H1 (cell line): ENCODE measurements at regions not wholly inside any gene's neighbourhood (a gene's known extent, or its start where the extent isn't known, plus 50 kb on each side); places are given as distances from the start of the nearest gene placed in this dataset.
A peak's percentile ranks its signal among the peaks of the same experiment; 100 is the strongest.

Experiments used
- CTCF ChIA-PET: fragments of 300-600 bp; sonication (Branson Sonifier 250); formaldehyde crosslinking; loops from one replicate; lab custom pipeline; 2021; ENCODE audit not compliant: partially characterized antibody; lab: Charles Lee
- POLR2A ChIA-PET: fragments of 300-600 bp; sonication (Branson Sonifier 250); formaldehyde crosslinking; loops from one replicate; lab custom pipeline; 2021; ENCODE audit warnings: inconsistent platforms; ENCODE audit not compliant: partially characterized antibody; lab: Charles Lee
- DNase-seq, 2 experiments: peaks; one replicate each; pipeline versions ENCODE4 v3.0.0 to v3.0.0-alpha.2; 2010 to 2022; ENCODE audit warnings: low spot score in 2 of 2, low read depth in 1 of 2, mixed read lengths in 1 of 2
- FAIRE-seq: peaks from 2 replicates; lab custom pipeline; 2011; peaks lifted over from hg19 to GRCh38; lab: Jason Lieb, UNC
- H2AFZ ChIP-seq: 2 replicates; pipeline ENCODE4 v1.8.1; 2012; ENCODE audit warnings: low read length, inconsistent platforms
- H2AK5ac ChIP-seq: 2 replicates; pipeline ENCODE4 v1.6.1; 2013; ENCODE audit warnings: low read depth, low read length
- H2BK120ac ChIP-seq: replicated peaks from 2 replicates; pipeline ENCODE3; 2013; ENCODE audit warnings: low read depth, low read length, inconsistent platforms
- H2BK12ac ChIP-seq: 2 replicates; pipeline ENCODE4 v1.6.1; 2013; ENCODE audit warnings: low read depth, low read length
- H2BK15ac ChIP-seq: 2 replicates; pipeline ENCODE4 v1.6.1; 2013; ENCODE audit warnings: low read length
- H2BK20ac ChIP-seq: 2 replicates; pipeline ENCODE4 v1.6.1; 2013; ENCODE audit warnings: low read length
- H2BK5ac ChIP-seq: 2 replicates; pipeline ENCODE4 v1.6.1; 2013; ENCODE audit warnings: low read depth, low read length
- H3K14ac ChIP-seq: 2 replicates; pipeline ENCODE4 v1.6.1; 2013; ENCODE audit warnings: inconsistent platforms; ENCODE audit not compliant: insufficient read length
- H3K18ac ChIP-seq: 2 replicates; pipeline ENCODE4 v1.6.1; 2013; ENCODE audit warnings: low read length; ENCODE audit errors: extremely low read depth
- H3K23ac ChIP-seq: 2 replicates; pipeline ENCODE4 v1.6.1; 2013; ENCODE audit warnings: inconsistent platforms; ENCODE audit not compliant: insufficient read length
- H3K23me2 ChIP-seq: 2 replicates; pipeline ENCODE4 v1.6.1; 2013; ENCODE audit warnings: low read depth, low read length
- H3K27ac ChIP-seq: 2 replicates; pipeline ENCODE4 v1.6.1; 2011; ENCODE audit warnings: low read depth, low read length, inconsistent platforms
- H3K27me3 ChIP-seq, 4 experiments: replicated peaks in 1 of 4; 1 replicate in 1 of 4; 2 replicates in 3 of 4; pipeline versions ENCODE4 v1.6.1 to v1.8.1; 2011 to 2013; ENCODE audit warnings: low read length in 3 of 4, mild to moderate bottlenecking in 3 of 4, inconsistent platforms in 2 of 4, mixed read lengths in 2 of 4, moderate library complexity in 1 of 4; ENCODE audit not compliant: control insufficient read depth in 3 of 4, insufficient read depth in 3 of 4; ENCODE audit errors: extremely low read depth in 1 of 4
- H3K36me3 ChIP-seq, 4 experiments: 2 replicates each; pipeline versions ENCODE4 v1.6.1 to v1.8.1; 2011 to 2013; ENCODE audit warnings: mild to moderate bottlenecking in 4 of 4, low read length in 3 of 4, moderate library complexity in 2 of 4, control low read depth in 1 of 4, inconsistent platforms in 1 of 4; ENCODE audit not compliant: insufficient read depth in 4 of 4, control insufficient read depth in 2 of 4
- H3K4ac ChIP-seq: replicated peaks from 2 replicates; pipeline ENCODE3; 2013; ENCODE audit warnings: low read length, low read depth, mixed read lengths, inconsistent platforms; ENCODE audit not compliant: insufficient read length
- H3K4me1 ChIP-seq, 4 experiments: replicated peaks in 1 of 4; 1 replicate in 1 of 4; 2 replicates in 3 of 4; pipeline versions ENCODE4 v1.6.1 to v1.8.1; 2011 to 2013; ENCODE audit warnings: low read length in 3 of 4, inconsistent platforms in 2 of 4, mixed read lengths in 1 of 4; ENCODE audit not compliant: insufficient read depth in 4 of 4, control insufficient read depth in 3 of 4
- H3K4me2 ChIP-seq, 2 experiments: 2 replicates each; pipeline versions ENCODE4 v1.6.1 to v1.8.1; 2011 to 2013; ENCODE audit warnings: low read depth in 2 of 2, low read length in 2 of 2, control low read depth in 1 of 2, inconsistent platforms in 1 of 2, mild to moderate bottlenecking in 1 of 2; ENCODE audit not compliant: insufficient read depth in 1 of 2
- H3K4me3 ChIP-seq, 4 experiments: fragments of 200-600, 300-600 bp in 1 of 4; sonication (generic), shearing (Covaris generic), sonication (Bioruptor Twin) in 1 of 4; 2 replicates each; pipeline versions ENCODE4 v1.5.1 to v1.8.1; 2011 to 2016; ENCODE audit warnings: low read length in 4 of 4, low read depth in 3 of 4, control low read depth in 2 of 4, inconsistent platforms in 2 of 4, mild to moderate bottlenecking in 2 of 4, mixed read lengths in 1 of 4, moderate library complexity in 1 of 4; ENCODE audit not compliant: insufficient read depth in 2 of 4; ENCODE audit errors: extremely low read depth in 1 of 4
- H3K56ac ChIP-seq: replicated peaks from 2 replicates; pipeline ENCODE3; 2013; ENCODE audit warnings: low read depth, mild to moderate bottlenecking, mixed read lengths, low read length, inconsistent platforms; ENCODE audit not compliant: insufficient read length
- H3K79me1 ChIP-seq: 2 replicates; pipeline ENCODE4 v1.6.1; 2013; ENCODE audit warnings: low read depth, low read length, control low read depth
- H3K79me2 ChIP-seq, 2 experiments: 2 replicates each; pipeline versions ENCODE4 v1.6.1 to v1.8.1; 2012 to 2013; ENCODE audit warnings: low read length in 2 of 2, mild to moderate bottlenecking in 2 of 2, inconsistent platforms in 1 of 2; ENCODE audit not compliant: insufficient read depth in 2 of 2, control insufficient read depth in 1 of 2
- H3K9ac ChIP-seq, 4 experiments: replicated peaks in 1 of 4; 1 replicate in 1 of 4; 2 replicates in 3 of 4; pipeline versions ENCODE4 v1.6.1 to v1.8.1; 2011 to 2013; ENCODE audit warnings: low read depth in 3 of 4, low read length in 3 of 4, control low read depth in 2 of 4, mild to moderate bottlenecking in 2 of 4, moderate library complexity in 2 of 4, inconsistent platforms in 1 of 4; ENCODE audit errors: extremely low read depth in 1 of 4
- H3K9me3 ChIP-seq, 2 experiments: 2 replicates each; pipeline versions ENCODE4 v1.6.1 to v1.8.1; 2012 to 2013; ENCODE audit warnings: mild to moderate bottlenecking in 2 of 2, moderate library complexity in 2 of 2, control low read depth in 1 of 2, inconsistent platforms in 1 of 2, low read depth in 1 of 2, low read length in 1 of 2, mixed read lengths in 1 of 2; ENCODE audit not compliant: insufficient read depth in 2 of 2
- H4K20me1 ChIP-seq, 2 experiments: replicated peaks in 1 of 2; 2 replicates each; pipeline versions ENCODE3 to v1.8.1; 2011 to 2013; ENCODE audit warnings: inconsistent platforms in 2 of 2, low read length in 2 of 2, mild to moderate bottlenecking in 1 of 2; ENCODE audit not compliant: insufficient read depth in 2 of 2, control insufficient read depth in 1 of 2
- H4K5ac ChIP-seq: 2 replicates; pipeline ENCODE4 v1.6.1; 2013; ENCODE audit warnings: low read length, low read depth, mixed read lengths, inconsistent platforms; ENCODE audit not compliant: insufficient read length
- H4K8ac ChIP-seq: 2 replicates; pipeline ENCODE4 v1.8.0; 2013; ENCODE audit warnings: mild to moderate bottlenecking, moderate library complexity, low read length, inconsistent platforms; ENCODE audit not compliant: insufficient read depth; ENCODE audit errors: extremely low read depth
- H4K91ac ChIP-seq: replicated peaks from 2 replicates; pipeline ENCODE3; 2013; ENCODE audit warnings: low read length, mixed read lengths, inconsistent platforms; ENCODE audit not compliant: insufficient read length
- BRCA1 ChIP-seq: IDR thresholded peaks from 2 replicates; pipeline ENCODE4 v1.6.1; 2012; ENCODE audit warnings: low read depth, low read length, improper control_type of control experiment
- CBX8 ChIP-seq: fragments of 300-800, 300-1000 bp; sonication (generic); IDR thresholded peaks from 2 replicates; pipeline ENCODE4 v1.7.1; 2016; ENCODE audit warnings: low read depth, low read length, borderline replicate concordance
- CHD1 ChIP-seq: IDR thresholded peaks from 2 replicates; pipeline ENCODE4 v1.6.1; 2012; ENCODE audit warnings: low read depth, low read length, improper control_type of control experiment
- HDAC2 ChIP-seq, 2 experiments: fragments of 300-600 bp in 1 of 2; sonication (generic) in 1 of 2; IDR thresholded peaks; 2 replicates each; pipeline ENCODE4 v1.6.1; 2011 to 2012; ENCODE audit warnings: low read depth in 2 of 2, low read length in 2 of 2, mild to moderate bottlenecking in 2 of 2, moderate library complexity in 2 of 2, borderline replicate concordance in 1 of 2, inconsistent platforms in 1 of 2
- HDAC6 ChIP-seq: IDR thresholded peaks from one replicate; pipeline ENCODE4 v1.7.1; 2012; ENCODE audit warnings: low read depth, mild to moderate bottlenecking, inconsistent platforms, low read length, moderate library complexity
- KDM1A ChIP-seq: fragments of 200-600, 300-600 bp; sonication (generic); IDR thresholded peaks from 2 replicates; pipeline ENCODE4 v1.7.1; 2016; ENCODE audit warnings: mild to moderate bottlenecking, low read length, borderline replicate concordance
- MAFK ChIP-seq: IDR thresholded peaks from 2 replicates; pipeline ENCODE4 v1.6.1; 2012; ENCODE audit warnings: low read depth, mild to moderate bottlenecking, improper control_type of control experiment, low read length
- NANOG ChIP-seq: IDR thresholded peaks from 2 replicates; pipeline ENCODE4 v1.6.1; 2011; ENCODE audit warnings: low read length, low read depth, mild to moderate bottlenecking, inconsistent platforms; ENCODE audit not compliant: insufficient read depth, poor library complexity, severe bottlenecking
- NRF1 ChIP-seq: IDR thresholded peaks from 2 replicates; pipeline ENCODE4 v1.6.1; 2011; ENCODE audit warnings: mild to moderate bottlenecking, low read depth, low read length, improper control_type of control experiment
- SIX5 ChIP-seq: IDR thresholded peaks from 2 replicates; pipeline ENCODE4 v1.6.1; 2011; ENCODE audit warnings: mild to moderate bottlenecking, low read depth, low read length
- TAF1 ChIP-seq: IDR thresholded peaks from 2 replicates; pipeline ENCODE4 v1.6.1; 2011; ENCODE audit warnings: mild to moderate bottlenecking, low read depth, low read length
- ZNF274 ChIP-seq: IDR thresholded peaks from 2 replicates; pipeline ENCODE4 v1.7.0; 2012; ENCODE audit warnings: low read length, borderline replicate concordance; ENCODE audit errors: extremely low read depth
- WGBS, 2 experiments: shearing (Covaris generic) in 1 of 2; methylation state at CpG; one replicate each; pipeline versions ENCODE4 v1.1.6 to v1.1.7; 2013 to 2015; ENCODE audit warnings: low lambda C conversion rate in 2 of 2, mixed read lengths in 2 of 2, inconsistent platforms in 1 of 2, low coverage in 1 of 2, missing lambda C conversion rate in 1 of 2; ENCODE audit not compliant: insufficient replicate concordance in 2 of 2, insufficient coverage in 1 of 2, insufficient read length in 1 of 2; ENCODE audit errors: extremely low coverage in 1 of 2, missing lambda C conversion rate in 1 of 2; 5-methylcytosine and 5-hydroxymethylcytosine counted together
- TF ChIP-seq, protein P1 (sequence below): IDR thresholded peaks from 2 replicates; pipeline ENCODE4 v1.6.1; 2012; ENCODE audit warnings: low read length, inconsistent platforms

DNA sequence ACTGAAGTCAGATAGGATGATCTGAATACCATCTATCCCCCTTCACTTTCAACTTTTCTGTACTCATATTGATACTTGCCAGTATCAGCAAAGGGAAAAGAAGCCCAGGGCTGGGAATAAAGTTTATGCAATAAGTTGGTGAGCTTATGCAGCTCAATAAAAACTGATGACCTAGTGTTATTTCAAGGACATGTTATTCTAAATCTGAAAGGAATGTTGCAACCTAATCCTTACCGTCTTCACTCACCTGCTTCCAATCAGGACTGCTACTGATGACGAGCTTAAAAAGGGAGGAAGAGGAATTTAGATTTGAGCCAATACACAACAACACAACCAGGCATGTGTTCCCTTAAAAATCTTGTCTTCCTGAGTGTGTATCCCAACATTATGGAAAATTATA is 419.9 kb downstream of the SPRY1 start:
- Histone ChIP-seq H4K5ac (no peak overlapping the region), H3K36me3 (no peaks in the 10 kb centered on the region), H3K4me1 (peaks cover 0 to under 1% (median 0%) of the 10 kb centered on the region in 4 experiments; a peak in 1 of 7 replicates), H2BK20ac (no peak overlapping the region), H4K20me1 (no peaks in the 10 kb centered on the region), H3K4ac (no peak overlapping the region), H3K9me3 (no peaks in the 10 kb centered on the region), H2AK5ac (no peak overlapping the region), H2BK120ac (no peak overlapping the region), H3K27ac (no peak overlapping the region), H2BK5ac (no peak overlapping the region), H3K23me2 (no peaks in the 10 kb centered on the region), H4K91ac (no peak overlapping the region), H2BK12ac (no peak overlapping the region), H3K79me2 (no peaks in the 10 kb centered on the region), H3K56ac (no peak overlapping the region), H3K4me2 (no peak overlapping the region), H4K8ac (no peak overlapping the region), H2BK15ac (no peak overlapping the region), H3K79me1 (no peaks in the 10 kb centered on the region), H2AFZ (0 out of 2 replicates have a peak overlapping the region, but pooled peaks have one; percentile 35), H3K14ac (no peak overlapping the region), H3K27me3 (peaks cover 0 to 1% (median 0%) of the 10 kb centered on the region in 4 experiments; a peak in 1 of 7 replicates), H3K9ac (no peak overlapping the region), H3K23ac (no peak overlapping the region), H3K4me3 (no peak overlapping the region), H3K18ac (no peak overlapping the region)
- ChIA-PET CTCF (no interaction called here), POLR2A (no interaction called here)
- WGBS, 2 experiments, result 69% methylated on average over 2 of the region's 2 CpGs; no CpG with 5 or more reads in 1 of the 2 experiments
- no peak for DNase-seq
- no peak for FAIRE-seq
- TF ChIP-seq CHD1 (no peak), HDAC6 (no peak), NRF1 (no peak), TAF1 (no peak), CBX8 (no peak), ZNF274 (no peak), MAFK (no peak), SIX5 (no peak), BRCA1 (no peak), NANOG (no peak), KDM1A (no peak), HDAC2 (IDR thresholded peaks at IDR 0.05; ENCODE audit: borderline replicate concordance in 1 of 2, low read depth in 2 of 2, low read length in 2 of 2) (no peak)
- TF ChIP-seq, protein P1, sequence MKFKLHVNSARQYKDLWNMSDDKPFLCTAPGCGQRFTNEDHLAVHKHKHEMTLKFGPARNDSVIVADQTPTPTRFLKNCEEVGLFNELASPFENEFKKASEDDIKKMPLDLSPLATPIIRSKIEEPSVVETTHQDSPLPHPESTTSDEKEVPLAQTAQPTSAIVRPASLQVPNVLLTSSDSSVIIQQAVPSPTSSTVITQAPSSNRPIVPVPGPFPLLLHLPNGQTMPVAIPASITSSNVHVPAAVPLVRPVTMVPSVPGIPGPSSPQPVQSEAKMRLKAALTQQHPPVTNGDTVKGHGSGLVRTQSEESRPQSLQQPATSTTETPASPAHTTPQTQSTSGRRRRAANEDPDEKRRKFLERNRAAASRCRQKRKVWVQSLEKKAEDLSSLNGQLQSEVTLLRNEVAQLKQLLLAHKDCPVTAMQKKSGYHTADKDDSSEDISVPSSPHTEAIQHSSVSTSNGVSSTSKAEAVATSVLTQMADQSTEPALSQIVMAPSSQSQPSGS, result no peak
